ENCODE measurements at regions not wholly inside any gene's neighbourhood (a gene's known extent, or its start where the extent isn't known, plus 50 kb on each side); places are given as distances from the start of the nearest gene placed in this dataset.

DNA sequence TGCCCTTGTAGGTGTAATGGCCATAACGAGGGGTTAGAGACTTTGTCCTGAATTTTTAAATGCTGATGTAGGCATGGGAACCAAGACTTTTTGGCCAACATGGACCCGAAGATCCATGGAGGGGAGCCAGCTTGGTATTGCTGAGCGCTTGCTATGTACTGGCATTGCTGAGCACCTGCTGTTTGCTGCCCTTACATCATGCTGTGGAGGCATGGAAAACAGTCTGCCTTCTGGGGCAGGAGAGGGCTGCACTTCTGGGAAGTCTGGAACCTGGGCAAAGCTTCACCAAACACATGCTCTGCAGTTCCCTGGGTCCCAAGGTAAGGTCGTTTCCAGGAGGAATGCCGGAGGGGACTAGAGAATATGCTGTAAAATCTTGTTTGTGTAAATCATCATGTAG is 86.3 kb upstream of the CNIH3 start:
- H3K27me3 ChIP-seq, result no peaks in the 10 kb centered on the region
- intact Hi-C loops (cut with DNase I), result no loop called here
- H3K27ac ChIP-seq, result no peak overlapping the region
- H3K36me3 ChIP-seq (replicated peaks in 1 of 2; ENCODE audit: insufficient read depth in 1 of 2, low read depth in 2 of 2), result no peaks in the 10 kb centered on the region
- DNase-seq (no peak), ATAC-seq (no peak)
- H3K9me3 ChIP-seq, result no peaks in the 10 kb centered on the region
- no peak overlapping the region for H3K4me3 ChIP-seq
- 78 to 82% methylated on average over 5 of the region's 5 CpGs for WGBS, 2 donors
- TF ChIP-seq, protein P1, sequence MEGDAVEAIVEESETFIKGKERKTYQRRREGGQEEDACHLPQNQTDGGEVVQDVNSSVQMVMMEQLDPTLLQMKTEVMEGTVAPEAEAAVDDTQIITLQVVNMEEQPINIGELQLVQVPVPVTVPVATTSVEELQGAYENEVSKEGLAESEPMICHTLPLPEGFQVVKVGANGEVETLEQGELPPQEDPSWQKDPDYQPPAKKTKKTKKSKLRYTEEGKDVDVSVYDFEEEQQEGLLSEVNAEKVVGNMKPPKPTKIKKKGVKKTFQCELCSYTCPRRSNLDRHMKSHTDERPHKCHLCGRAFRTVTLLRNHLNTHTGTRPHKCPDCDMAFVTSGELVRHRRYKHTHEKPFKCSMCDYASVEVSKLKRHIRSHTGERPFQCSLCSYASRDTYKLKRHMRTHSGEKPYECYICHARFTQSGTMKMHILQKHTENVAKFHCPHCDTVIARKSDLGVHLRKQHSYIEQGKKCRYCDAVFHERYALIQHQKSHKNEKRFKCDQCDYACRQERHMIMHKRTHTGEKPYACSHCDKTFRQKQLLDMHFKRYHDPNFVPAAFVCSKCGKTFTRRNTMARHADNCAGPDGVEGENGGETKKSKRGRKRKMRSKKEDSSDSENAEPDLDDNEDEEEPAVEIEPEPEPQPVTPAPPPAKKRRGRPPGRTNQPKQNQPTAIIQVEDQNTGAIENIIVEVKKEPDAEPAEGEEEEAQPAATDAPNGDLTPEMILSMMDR (IDR thresholded peaks at IDR 0.05), result no peak
- TF ChIP-seq POLR2A (IDR thresholded peaks at IDR 0.05), result no peak
- H3K4me1 ChIP-seq, result peaks cover 8% of the 10 kb centered on the region

DNA sequence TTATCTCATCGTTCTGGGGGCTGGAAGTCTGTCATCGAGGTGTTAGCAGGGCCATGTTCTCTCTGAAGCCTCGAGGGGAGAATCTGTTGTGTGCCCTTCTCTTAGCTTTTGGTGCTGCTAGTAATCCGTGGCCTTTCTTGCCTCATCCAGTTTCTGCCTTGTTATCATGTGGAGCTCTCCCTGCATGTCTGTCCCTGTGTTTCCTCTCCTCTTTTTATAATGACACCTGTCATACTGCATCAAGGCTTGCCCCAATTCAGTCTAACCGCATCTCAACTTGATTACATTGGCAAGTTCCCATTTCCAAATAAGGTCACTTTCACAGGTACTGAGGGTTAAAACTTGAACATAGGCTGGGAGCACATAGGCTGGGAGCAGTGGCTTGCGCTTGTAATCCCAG is 82.6 kb upstream of the CNIH3 start:
- Histone ChIP-seq H3K27ac (no peak overlapping the region), H3K9me3 (no peaks in the 10 kb centered on the region), H3K27me3 (no peaks in the 10 kb centered on the region), H3K4me1 (peaks cover 25% of the 10 kb centered on the region), H3K4me3 (no peak overlapping the region), H3K36me3 (replicated peaks in 1 of 2; ENCODE audit: insufficient read depth in 1 of 2, low read depth in 2 of 2) (no peaks in the 10 kb centered on the region)
- no peak for DNase-seq
- ATAC-seq, result no peak
- intact Hi-C loops (cut with DNase I), result no loop called here
- WGBS, 2 donors, result 73 to 79% methylated on average over 6 of the region's 6 CpGs
- no peak for TF ChIP-seq POLR2A (IDR thresholded peaks at IDR 0.05)
- TF ChIP-seq, protein P1 (IDR thresholded peaks at IDR 0.05), result no peak

DNA sequence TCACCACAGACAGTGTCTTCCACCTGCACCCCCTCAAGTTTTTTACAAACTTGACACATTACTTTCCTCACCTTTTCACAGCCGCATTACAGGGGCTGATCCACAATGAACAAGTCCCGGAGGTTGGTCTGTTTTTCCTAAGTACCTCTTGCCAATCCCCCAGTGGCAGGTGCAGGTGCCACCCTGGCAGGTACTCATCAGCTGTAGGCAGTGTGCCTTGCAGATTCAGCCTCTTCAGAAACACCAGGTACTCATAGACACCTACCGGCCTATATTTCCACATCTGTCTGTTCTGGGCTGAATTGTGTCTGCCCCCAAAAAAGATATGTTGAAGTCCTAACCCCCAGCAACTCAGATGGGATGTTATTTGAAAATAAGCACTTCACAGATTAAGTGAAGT is 81.4 kb upstream of the CNIH3 start:
- ATAC-seq (peak; percentile 41), DNase-seq (peak; percentile 23 to 70 (median 54))
- WGBS, 2 donors, result 36 to 45% methylated on average over 3 of the region's 3 CpGs
- TF ChIP-seq, protein P1 (IDR thresholded peaks at IDR 0.05), result peak in 1 of 7 experiments; percentile 16
- TF ChIP-seq POLR2A (IDR thresholded peaks at IDR 0.05), result no peak
- H3K27ac ChIP-seq, result peak overlapping the region in 1 of 4 donors; percentile 41
- H3K27me3 ChIP-seq, result no peaks in the 10 kb centered on the region
- intact Hi-C loops (cut with DNase I), result no loop called here
- H3K36me3 ChIP-seq (replicated peaks in 1 of 2; ENCODE audit: insufficient read depth in 1 of 2, low read depth in 2 of 2), result no peaks in the 10 kb centered on the region
- peaks cover 25% of the 10 kb centered on the region for H3K4me1 ChIP-seq
- no peaks in the 10 kb centered on the region for H3K9me3 ChIP-seq
- H3K4me3 ChIP-seq, result no peak overlapping the region

DNA sequence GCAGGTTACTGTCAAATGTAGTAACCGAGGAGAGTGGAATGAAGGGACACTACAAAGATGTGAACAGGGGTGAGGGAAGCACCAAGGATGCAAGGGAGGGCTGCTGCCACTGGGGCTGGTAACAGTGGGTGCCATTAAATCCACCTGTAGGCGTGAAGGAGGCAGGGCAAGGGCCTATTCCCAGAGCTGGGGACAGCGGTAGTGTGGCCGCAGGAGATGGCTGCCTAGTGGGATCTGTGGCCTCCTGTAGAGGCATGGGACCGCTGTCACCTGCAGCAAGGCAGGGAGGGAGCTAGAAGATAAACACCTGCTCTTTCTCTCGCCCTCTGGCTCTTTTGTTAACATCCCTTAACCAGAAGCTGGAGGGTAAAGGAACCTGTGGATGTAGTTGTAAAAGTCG is 80.5 kb upstream of the CNIH3 start:
- Histone ChIP-seq H3K36me3 (replicated peaks in 1 of 2; ENCODE audit: insufficient read depth in 1 of 2, low read depth in 2 of 2) (no peaks in the 10 kb centered on the region), H3K9me3 (no peaks in the 10 kb centered on the region), H3K27me3 (no peaks in the 10 kb centered on the region), H3K4me1 (peaks cover 33% of the 10 kb centered on the region), H3K27ac (peak overlapping the region; percentile 34 to 52 (median 42)), H3K4me3 (no peak overlapping the region)
- ATAC-seq (peak; percentile 87), DNase-seq (peak; percentile 52 to 83 (median 72))
- intact Hi-C loops (cut with DNase I), result no loop called here
- WGBS, 2 donors, result 23 to 30% methylated on average over 7 of the region's 7 CpGs
- TF ChIP-seq POLR2A (IDR thresholded peaks at IDR 0.05), result peak in 1 of 3 donors; percentile 17
- TF ChIP-seq, protein P1 (IDR thresholded peaks at IDR 0.05), result no peak

DNA sequence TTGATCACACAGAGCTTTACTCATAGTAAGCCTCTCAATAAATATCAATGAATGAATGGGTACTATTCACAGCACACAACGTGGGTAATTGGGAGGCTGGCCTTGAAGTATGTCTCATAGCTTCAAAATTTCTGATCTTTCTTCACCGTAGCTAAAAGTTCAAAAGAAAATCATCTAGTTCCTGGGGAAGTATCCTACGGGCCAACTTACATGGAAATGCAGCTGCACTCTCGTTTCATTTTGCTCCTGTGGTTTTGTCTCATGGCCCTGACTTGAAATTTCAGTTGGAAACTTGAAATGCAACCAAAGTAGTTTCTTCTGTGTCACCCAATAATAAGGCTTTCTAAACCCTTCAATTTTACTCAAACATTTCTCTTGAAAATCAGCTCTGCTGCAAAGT is 76.1 kb upstream of the CNIH3 start:
- DNase-seq (no peak), ATAC-seq (no peak)
- no peaks in the 10 kb centered on the region for H3K27me3 ChIP-seq
- no peak for TF ChIP-seq POLR2A (IDR thresholded peaks at IDR 0.05)
- TF ChIP-seq, protein P1 (IDR thresholded peaks at IDR 0.05), result no peak
- peaks cover 28% of the 10 kb centered on the region for H3K4me1 ChIP-seq
- H3K36me3 ChIP-seq (replicated peaks in 1 of 2; ENCODE audit: insufficient read depth in 1 of 2, low read depth in 2 of 2), result no peaks in the 10 kb centered on the region
- H3K27ac ChIP-seq, result no peak overlapping the region
- intact Hi-C loops (cut with DNase I), result no loop called here
- H3K4me3 ChIP-seq, result no peak overlapping the region
- no peaks in the 10 kb centered on the region for H3K9me3 ChIP-seq
- WGBS, 2 donors, result 53 to 54% methylated on average over 4 of the region's 4 CpGs

Measured in body of pancreas (tissue), 4 donors.